ENCODE measurements at regions not wholly inside any gene's neighbourhood (a gene's known extent, or its start where the extent isn't known, plus 50 kb on each side); places are given as distances from the start of the nearest gene placed in this dataset.
"Not testable (repeated sequence)": the region's sequence is repeated elsewhere in the genome, so short reads cannot be mapped to it uniquely, and the experiment has no call there.

GRCh38 chr7:20484356-20484755 lies 131.1 kb upstream of the ABCB5 start:
- Histone ChIP-seq H2AFZ (no peak overlapping the region), H3K79me2 (no peaks in the 10 kb centered on the region), H4K20me1 (ENCODE audit: insufficient read depth, poor library complexity, severe bottlenecking) (no peaks in the 10 kb centered on the region), H3K4me3 (no peak overlapping the region), H3K9me3 (ENCODE audit: low read depth) (no peaks in the 10 kb centered on the region), H3K4me1 (ENCODE audit: insufficient read depth) (no peaks in the 10 kb centered on the region), H3K27me3 (no peaks in the 10 kb centered on the region), H3K36me3 (replicated peaks; ENCODE audit: insufficient read depth, low read depth) (no peaks in the 10 kb centered on the region), H3K27ac (no peak overlapping the region), H3K4me2 (no peak overlapping the region), H3K9me2 (replicated peaks; ENCODE audit: insufficient read depth) (no peaks in the 10 kb centered on the region)
- no peak for DNase-seq (ENCODE audit: low spot score)
- TF ChIP-seq EZH2phosphoT487 (IDR thresholded peaks at IDR 0.05; ENCODE audit: low read depth, severe bottlenecking, unreplicated experiment) (no peak), CTCF (IDR thresholded peaks at IDR 0.05; ENCODE audit: poor library complexity) (no peak), EZH2 (IDR thresholded peaks at IDR 0.05; ENCODE audit: borderline replicate concordance) (no peak)
- 53% methylated on average over 1 of the region's 1 CpG for WGBS (ENCODE audit: low lambda C conversion rate, missing lambda C conversion rate)

DNA sequence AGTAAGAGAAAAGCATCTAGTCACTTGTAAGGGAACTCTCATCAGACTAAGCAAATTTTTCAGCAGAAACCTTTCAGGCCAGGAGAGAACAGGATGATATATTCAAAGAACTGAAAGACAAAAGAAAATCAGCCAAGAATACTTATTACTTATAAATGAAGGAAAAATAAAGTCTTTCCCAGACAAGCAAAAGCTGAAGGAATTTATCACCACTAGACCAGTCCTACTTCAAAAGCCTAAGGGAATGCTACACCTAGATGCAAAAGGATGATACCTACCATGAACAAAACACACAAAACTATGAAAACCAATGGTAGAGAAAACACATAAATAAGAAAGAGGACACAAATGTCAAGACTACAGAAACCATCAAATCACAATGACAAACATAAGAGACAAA lies 126.6 kb upstream of the ABCB5 start:
- no peak for DNase-seq (ENCODE audit: low spot score)
- Histone ChIP-seq H3K9me3 (ENCODE audit: low read depth) (no peaks in the 10 kb centered on the region), H3K4me2 (no peak overlapping the region), H3K4me1 (ENCODE audit: insufficient read depth) (no peaks in the 10 kb centered on the region), H3K36me3 (replicated peaks; ENCODE audit: insufficient read depth, low read depth) (no peaks in the 10 kb centered on the region), H2AFZ (no peak overlapping the region), H3K4me3 (no peak overlapping the region), H3K79me2 (no peaks in the 10 kb centered on the region), H3K9me2 (replicated peaks; ENCODE audit: insufficient read depth) (no peaks in the 10 kb centered on the region), H4K20me1 (ENCODE audit: insufficient read depth, poor library complexity, severe bottlenecking) (no peaks in the 10 kb centered on the region), H3K27me3 (no peaks in the 10 kb centered on the region), H3K27ac (no peak overlapping the region)
- no peak for TF ChIP-seq EZH2phosphoT487 (IDR thresholded peaks at IDR 0.05; ENCODE audit: low read depth, severe bottlenecking, unreplicated experiment)
- no peak for TF ChIP-seq CTCF (IDR thresholded peaks at IDR 0.05; ENCODE audit: poor library complexity)
- TF ChIP-seq EZH2 (IDR thresholded peaks at IDR 0.05; ENCODE audit: borderline replicate concordance), result no peak

- Histone ChIP-seq H3K4me2 (no peak overlapping the region), H3K4me3 (no peak overlapping the region), H3K9me3 (ENCODE audit: low read depth) (no peaks in the 10 kb centered on the region), H3K79me2 (no peaks in the 10 kb centered on the region), H2AFZ (no peak overlapping the region), H3K9me2 (replicated peaks; ENCODE audit: insufficient read depth) (no peaks in the 10 kb centered on the region), H3K4me1 (ENCODE audit: insufficient read depth) (no peaks in the 10 kb centered on the region), H3K27ac (no peak overlapping the region), H3K27me3 (no peaks in the 10 kb centered on the region), H4K20me1 (ENCODE audit: insufficient read depth, poor library complexity, severe bottlenecking) (no peaks in the 10 kb centered on the region), H3K36me3 (replicated peaks; ENCODE audit: insufficient read depth, low read depth) (no peaks in the 10 kb centered on the region)
- TF ChIP-seq EZH2 (IDR thresholded peaks at IDR 0.05; ENCODE audit: borderline replicate concordance), result no peak
- no peak for TF ChIP-seq CTCF (IDR thresholded peaks at IDR 0.05; ENCODE audit: poor library complexity)
- no peak for TF ChIP-seq EZH2phosphoT487 (IDR thresholded peaks at IDR 0.05; ENCODE audit: low read depth, severe bottlenecking, unreplicated experiment)
- DNase-seq (ENCODE audit: low spot score), result no peak
Measured at GRCh38 chr7:20491284-20491683, 124.2 kb upstream of the ABCB5 start.

GRCh38 chr7:20494566-20494965 lies 120.9 kb upstream of the ABCB5 start:
- H3K9me3 ChIP-seq (ENCODE audit: low read depth), result no peaks in the 10 kb centered on the region
- no peak overlapping the region for H3K27ac ChIP-seq
- H3K36me3 ChIP-seq (replicated peaks; ENCODE audit: insufficient read depth, low read depth), result no peaks in the 10 kb centered on the region
- no peaks in the 10 kb centered on the region for H3K79me2 ChIP-seq
- H3K4me2 ChIP-seq, result no peak overlapping the region
- H4K20me1 ChIP-seq (ENCODE audit: insufficient read depth, poor library complexity, severe bottlenecking), result no peaks in the 10 kb centered on the region
- DNase-seq (ENCODE audit: low spot score), result no peak
- no peaks in the 10 kb centered on the region for H3K4me1 ChIP-seq (ENCODE audit: insufficient read depth)
- no peaks in the 10 kb centered on the region for H3K27me3 ChIP-seq
- no peak overlapping the region for H2AFZ ChIP-seq
- no peak for TF ChIP-seq EZH2phosphoT487 (IDR thresholded peaks at IDR 0.05; ENCODE audit: low read depth, severe bottlenecking, unreplicated experiment)
- TF ChIP-seq EZH2 (IDR thresholded peaks at IDR 0.05; ENCODE audit: borderline replicate concordance), result no peak
- no peak for TF ChIP-seq CTCF (IDR thresholded peaks at IDR 0.05; ENCODE audit: poor library complexity)
- H3K4me3 ChIP-seq, result no peak overlapping the region
- no peaks in the 10 kb centered on the region for H3K9me2 ChIP-seq (replicated peaks; ENCODE audit: insufficient read depth)

DNA sequence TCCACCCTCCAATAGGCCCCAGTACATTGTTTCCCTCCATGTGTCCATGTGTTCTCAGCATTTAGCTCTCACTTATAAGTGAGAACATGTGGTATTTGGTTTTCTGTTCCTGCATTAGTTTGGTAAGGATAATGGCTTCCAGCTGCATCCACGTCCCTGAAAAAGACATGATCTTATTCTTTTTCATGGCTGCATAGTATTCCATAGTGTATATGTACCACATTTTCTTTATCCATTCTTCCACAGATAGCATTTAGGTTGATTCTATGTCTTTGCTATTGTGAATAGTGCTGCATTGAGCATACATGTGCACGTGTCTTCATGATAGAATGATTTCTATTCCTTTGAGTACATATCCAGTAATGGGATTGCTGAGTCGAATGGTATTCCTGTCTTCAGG lies 114.0 kb upstream of the ABCB5 start:
- not testable (repeated sequence) for H3K79me2 ChIP-seq; DNase-seq (ENCODE audit: low spot score); H3K4me3 ChIP-seq; H3K9me2 ChIP-seq (replicated peaks; ENCODE audit: insufficient read depth); H3K27me3 ChIP-seq; H3K27ac ChIP-seq; H3K9me3 ChIP-seq (ENCODE audit: low read depth); H3K36me3 ChIP-seq (replicated peaks; ENCODE audit: insufficient read depth, low read depth); H3K4me1 ChIP-seq (ENCODE audit: insufficient read depth); H3K4me2 ChIP-seq; H4K20me1 ChIP-seq (ENCODE audit: insufficient read depth, poor library complexity, severe bottlenecking); H2AFZ ChIP-seq
- WGBS (ENCODE audit: low lambda C conversion rate, missing lambda C conversion rate), result 84% methylated on average over 3 of the region's 3 CpGs

Measured in hepatocyte (in vitro differentiated cells).